ENCODE measurements at regions not wholly inside any gene's neighbourhood (a gene's known extent, or its start where the extent isn't known, plus 50 kb on each side); places are given as distances from the start of the nearest gene placed in this dataset.

DNA sequence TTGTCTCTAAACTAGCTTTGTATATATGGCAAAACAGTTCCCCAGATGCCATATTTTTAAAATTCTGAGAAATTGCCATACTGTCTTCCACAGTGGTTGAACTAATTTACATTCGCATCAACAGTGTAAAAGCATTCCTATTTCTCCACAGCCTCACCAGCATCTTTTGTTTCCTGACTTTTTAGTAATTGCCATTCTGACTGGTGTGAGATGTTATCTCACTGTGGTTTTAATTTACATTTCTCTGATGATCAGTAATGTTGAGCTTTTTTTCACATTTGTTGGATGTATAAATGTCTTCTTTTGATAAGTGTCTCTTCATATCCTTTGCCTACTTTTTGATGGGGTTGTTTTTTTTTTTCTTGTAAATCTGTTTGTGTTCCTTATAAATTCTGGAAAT is 1222.7 kb upstream of the CITED2 start:
- DNase-seq (ENCODE audit: low read depth), result no peak

GRCh38 chr6:140594806-140595128 is 1220.3 kb upstream of the CITED2 start:
- DNase-seq (ENCODE audit: low read depth), result no peak

- no peak for DNase-seq (ENCODE audit: low read depth)
These were observed 1218.4 kb upstream of the CITED2 start for GRCh38 chr6:140592877-140593276.

DNA sequence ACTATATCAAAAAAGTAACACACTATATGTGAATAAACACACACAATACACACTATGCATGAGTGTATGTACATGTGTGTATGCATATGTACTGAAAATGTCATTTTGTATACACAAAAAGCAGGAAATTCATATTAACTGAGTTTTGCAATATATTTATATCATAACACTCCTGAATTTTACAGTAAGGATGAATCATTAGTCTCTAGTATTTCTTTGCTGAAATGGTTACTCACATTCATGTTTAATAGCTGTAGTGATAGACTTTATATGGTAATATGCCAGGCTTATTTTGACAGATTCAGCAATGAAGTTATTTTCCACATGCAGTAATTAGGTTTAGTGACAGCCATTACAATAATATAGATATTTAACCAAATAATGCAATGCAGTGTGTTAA is 1216.2 kb upstream of the CITED2 start:
- no peak for DNase-seq (ENCODE audit: low read depth)

DNA sequence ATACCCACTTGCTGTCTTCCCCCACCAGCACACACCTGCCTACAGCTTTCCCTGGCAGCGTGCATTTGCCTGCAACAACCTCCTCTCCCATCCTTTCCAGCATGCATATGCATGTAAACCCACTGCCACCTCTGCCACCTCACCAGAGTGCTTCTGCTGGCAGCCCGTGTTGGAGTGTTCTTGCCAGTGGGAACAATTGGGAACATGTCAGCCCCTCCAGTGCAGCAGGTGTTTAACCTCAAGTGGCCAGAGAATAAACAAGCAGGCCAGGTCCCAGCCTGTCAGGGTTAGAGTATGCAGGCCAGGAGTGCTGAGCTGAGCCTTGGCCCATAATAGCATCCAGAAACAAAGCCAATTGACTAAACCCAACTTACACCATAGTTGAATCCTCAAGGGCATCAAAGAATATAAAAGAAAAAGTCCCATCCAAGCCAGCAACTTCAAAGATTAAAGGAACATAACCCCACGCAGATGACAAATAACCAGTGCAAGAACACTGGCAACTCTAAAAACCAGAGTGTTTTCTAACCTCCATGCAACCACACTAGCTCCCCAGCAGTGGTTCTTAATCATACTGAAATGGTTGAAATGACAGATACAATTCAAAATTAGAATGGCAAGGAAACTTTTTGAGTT is 1212.1 kb upstream of the CITED2 start:
- DNase-seq (ENCODE audit: low read depth), result no peak

DNA sequence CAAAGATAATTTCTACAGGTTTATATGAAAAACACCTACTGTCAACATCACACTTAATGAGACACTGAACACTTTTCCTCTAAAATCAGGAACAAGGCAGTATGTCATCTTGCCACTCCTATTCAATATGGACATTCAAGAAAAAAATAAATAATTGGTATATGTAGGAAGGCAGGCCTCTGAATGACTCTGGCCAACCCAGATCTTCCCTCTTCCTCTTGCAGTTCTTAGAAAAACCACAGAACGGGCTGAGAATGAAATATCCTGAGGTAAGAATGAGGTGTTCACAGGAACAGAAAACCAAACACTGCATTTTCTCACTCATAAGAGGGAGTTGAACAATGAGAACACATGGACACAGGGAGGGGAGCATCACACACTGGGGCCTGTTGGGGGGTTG is 1207.2 kb upstream of the CITED2 start:
- no peak for DNase-seq (ENCODE audit: low read depth)

GRCh38 chr6:140579918-140580317 is 1205.5 kb upstream of the CITED2 start:
- no peak for DNase-seq (ENCODE audit: low read depth)

DNA sequence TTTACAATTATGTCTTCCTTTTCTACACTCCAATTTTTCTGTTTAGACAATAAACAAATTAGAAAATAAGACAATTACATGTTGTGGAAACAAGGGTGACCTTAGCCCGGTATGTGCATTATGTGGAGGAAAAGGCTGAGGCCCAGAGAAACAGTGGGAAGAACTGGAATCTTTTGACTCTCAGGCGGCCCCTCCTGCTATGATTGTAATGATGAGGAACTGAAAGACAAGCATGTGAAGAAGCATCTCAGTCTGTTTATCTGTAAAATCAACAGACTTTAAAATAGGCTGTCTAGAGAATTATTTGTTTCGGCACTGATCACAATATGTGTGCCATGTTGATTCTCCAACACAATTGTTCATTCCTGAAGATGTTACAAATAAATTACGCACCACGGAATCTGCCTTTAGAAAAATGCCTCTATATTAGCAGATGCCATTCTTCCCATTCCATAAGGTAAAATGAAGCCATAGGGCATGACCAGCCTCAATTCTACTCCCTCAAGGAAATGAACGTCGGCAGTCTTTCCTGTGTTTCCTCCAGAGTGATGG is 1201.6 kb upstream of the CITED2 start:
- no peak for DNase-seq (ENCODE audit: low read depth)

DNA sequence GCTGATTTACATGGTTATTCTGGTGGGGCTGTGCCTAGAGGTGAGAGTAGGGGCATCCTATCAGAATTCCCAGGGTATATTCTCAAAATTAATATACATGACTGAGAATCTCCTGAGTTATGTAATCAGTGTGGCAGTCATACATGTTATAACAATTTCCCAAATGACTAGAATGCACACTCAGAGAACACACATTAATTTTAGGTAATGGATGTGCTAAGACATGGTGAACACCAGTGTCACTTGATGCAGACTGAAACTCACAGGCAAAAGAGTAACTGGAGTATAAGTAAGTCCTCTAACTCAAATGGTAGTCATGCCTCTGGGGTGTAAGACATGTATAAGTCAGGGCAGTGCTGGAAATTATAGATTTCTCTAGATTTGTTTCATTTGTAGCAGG is 1198.4 kb upstream of the CITED2 start:
- DNase-seq (ENCODE audit: low read depth), result no peak

- peak; percentile 95 for DNase-seq (ENCODE audit: low read depth)
These were observed 1197.7 kb upstream of the CITED2 start for GRCh38 chr6:140572129-140572528.

GRCh38 chr6:140571145-140571544 is 1196.7 kb upstream of the CITED2 start:
- DNase-seq (ENCODE audit: low read depth), result no peak

GRCh38 chr6:140567466-140567865 is 1193.0 kb upstream of the CITED2 start:
- no peak for DNase-seq (ENCODE audit: low read depth)

DNA sequence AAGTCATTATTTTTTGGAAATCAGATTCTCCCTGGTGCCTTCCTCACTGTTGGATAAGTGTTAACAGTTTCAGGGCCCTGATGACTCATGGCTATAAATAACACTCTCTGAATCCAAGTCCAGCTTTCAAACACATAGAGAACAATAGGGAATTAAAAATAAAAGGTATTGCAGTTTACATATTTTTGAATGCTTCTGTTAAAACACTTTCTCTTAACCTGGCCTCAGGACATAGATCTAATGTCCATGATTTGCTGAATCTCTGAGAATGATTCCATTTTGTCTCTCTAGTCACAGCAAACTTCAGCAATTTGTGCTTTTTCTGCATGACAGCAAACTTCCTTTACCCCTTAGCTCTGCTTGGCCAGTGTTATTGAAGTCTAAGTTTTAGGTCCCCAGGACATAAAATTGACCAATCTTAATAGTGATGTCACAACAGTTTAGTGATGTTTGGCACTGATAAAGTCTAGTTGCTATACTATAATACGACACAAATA is 1192.4 kb upstream of the CITED2 start:
- DNase-seq (ENCODE audit: low read depth), result peak; percentile 74

DNA sequence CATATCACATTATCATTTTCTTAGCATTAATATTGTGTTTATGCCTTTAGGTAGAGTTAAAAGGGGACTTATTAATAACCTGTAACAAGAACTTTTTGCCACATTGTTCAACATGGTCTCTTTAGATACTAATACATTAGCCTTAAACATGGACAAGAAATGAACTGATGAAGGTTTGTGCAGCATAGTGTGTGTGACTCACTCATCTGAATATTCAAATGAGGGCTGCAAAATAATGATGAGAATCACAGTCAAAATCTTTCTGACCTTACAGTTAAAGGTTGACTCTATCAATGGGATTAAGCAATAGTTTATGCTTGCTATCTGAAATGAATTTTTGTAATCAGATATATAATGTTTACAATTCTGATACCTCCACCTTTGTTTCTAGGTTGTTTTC is 1189.3 kb upstream of the CITED2 start:
- DNase-seq (ENCODE audit: low read depth), result no peak

DNA sequence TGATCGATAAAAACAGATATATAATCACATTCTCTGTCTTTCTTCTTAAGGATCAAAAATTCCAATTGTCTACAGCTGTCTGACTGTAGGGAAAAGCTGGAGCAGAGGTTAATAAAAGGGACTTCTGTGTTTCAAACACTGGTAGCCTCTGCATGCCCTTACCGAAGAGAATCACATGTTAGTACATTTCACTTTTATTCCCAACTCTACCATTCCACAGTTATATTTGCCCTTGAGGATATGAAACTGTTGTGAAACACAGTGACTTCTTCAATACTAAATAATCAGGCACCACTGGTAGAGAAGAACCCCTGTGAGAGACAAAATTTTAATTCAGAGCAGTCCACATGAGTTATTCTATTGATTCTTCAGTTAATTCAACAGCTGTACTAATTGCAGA is 1187.3 kb upstream of the CITED2 start:
- DNase-seq (ENCODE audit: low read depth), result no peak

DNA sequence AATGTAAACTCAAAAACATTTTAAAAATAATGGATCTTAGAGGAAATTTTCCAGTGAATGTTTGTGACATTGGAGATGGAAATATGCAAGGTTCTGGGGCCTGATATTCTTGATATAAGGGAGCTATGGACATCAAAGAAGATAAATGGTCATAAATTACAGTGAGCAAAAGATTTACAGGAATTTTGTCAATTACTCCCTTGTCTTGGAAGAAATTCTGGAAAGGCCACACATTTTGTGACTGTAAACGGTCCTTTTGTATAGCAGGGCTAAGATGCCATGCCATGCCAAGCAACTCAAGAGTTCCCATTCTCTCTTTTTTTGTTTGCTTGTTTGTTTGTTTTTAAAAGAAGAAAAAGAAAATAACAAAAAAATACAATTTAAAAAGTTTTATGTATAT is 1186.2 kb upstream of the CITED2 start:
- no peak for DNase-seq (ENCODE audit: low read depth)

DNA sequence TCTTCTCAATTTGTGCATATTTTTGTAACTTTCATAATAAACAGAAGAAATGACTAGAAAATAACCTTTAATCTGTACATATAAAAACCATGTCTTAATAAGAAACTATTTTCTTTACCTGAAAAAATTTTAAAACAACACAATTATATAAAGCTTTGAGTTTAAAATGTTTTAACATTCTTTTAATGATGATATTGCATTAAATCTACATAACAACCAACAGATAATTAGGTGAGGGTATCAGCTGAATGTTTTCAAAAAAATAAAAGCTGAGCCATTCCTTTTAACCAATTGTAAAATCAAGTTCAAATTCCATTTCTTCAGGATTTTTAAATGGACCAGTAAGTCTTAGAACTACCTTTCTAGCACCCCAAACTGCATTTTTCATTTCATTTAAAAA is 1185.0 kb upstream of the CITED2 start:
- no peak for DNase-seq (ENCODE audit: low read depth)

GRCh38 chr6:140554421-140554820 is 1180.0 kb upstream of the CITED2 start:
- no peak for DNase-seq (ENCODE audit: low read depth)

GRCh38 chr6:140548366-140548765 is 1173.9 kb upstream of the CITED2 start:
- no peak for DNase-seq (ENCODE audit: low read depth)

- peak; percentile 15 for DNase-seq (ENCODE audit: low read depth)
These were observed 1172.2 kb upstream of the CITED2 start for GRCh38 chr6:140546640-140547039.

GRCh38 chr6:140544431-140544830 is 1170.0 kb upstream of the CITED2 start:
- DNase-seq (ENCODE audit: low read depth), result no peak

GRCh38 chr6:140542863-140543262 is 1168.4 kb upstream of the CITED2 start:
- peak; percentile 6 for DNase-seq (ENCODE audit: low read depth)

DNA sequence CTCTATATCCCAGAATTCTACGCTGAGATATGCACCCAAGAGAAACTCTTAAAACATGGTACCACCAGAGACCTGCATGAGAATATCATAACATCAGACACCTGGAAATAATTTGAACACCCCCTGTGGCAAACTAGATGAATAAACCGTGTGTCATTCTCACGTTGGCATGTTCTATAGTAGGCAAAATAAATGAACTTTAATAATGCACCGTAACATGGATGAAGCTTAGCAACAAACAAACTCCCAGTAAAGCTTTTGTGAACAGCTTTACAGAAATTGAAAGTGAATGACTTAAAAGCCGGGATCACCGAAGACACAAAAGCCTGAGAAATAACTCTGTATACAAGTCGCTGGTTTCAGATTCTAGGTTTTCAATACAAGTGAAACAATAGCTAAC is 1166.8 kb upstream of the CITED2 start:
- peak; percentile 80 for DNase-seq (ENCODE audit: low read depth)

DNA sequence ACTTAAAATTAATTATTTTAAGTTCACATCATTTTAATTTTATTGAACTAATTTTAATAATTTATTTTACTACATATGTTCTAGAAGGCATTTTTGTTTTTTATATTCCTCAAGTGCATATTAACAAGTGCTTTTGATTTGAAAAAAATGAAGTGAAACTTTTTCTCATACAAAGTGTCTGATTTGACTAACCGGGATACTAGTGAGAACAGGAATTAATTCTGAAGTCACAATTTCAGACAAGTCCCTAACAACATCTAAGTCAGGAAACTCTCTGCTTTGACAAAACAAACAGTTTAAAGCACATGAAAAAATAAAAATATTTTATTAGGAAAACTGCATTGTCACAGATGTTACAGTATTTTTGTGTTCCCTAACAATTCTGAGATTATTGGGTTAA is 1166.3 kb upstream of the CITED2 start:
- no peak for DNase-seq (ENCODE audit: low read depth)

Data from RPMI7951 (cell line).